K562 (cell line): ENCODE measurements at regions not wholly inside any gene's neighbourhood (a gene's known extent, or its start where the extent isn't known, plus 50 kb on each side); places are given as distances from the start of the nearest gene placed in this dataset.

ENCODE experiments used
- ATAC-seq: fragments of 200-7000 bp; cut with Tn5 transposase; 3 replicates; pipeline ENCODE4 v1.9.1; 2020; ENCODE audit warnings: moderate library complexity
- BruUV-seq: library from RNA; stranded (reverse); fragments of 400-500 nt; replicated peaks from 2 replicates; lab custom pipeline; 2021; lab: Mats Ljungman, UMichigan
- CTCF ChIA-PET: fragments of 300-600 bp; formaldehyde crosslinking; extraction: SDS; loops from one replicate; lab custom pipeline; 2021; ENCODE audit warnings: low intra/inter-chr PET ratio; lab: Yijun Ruan, JAX
- POLR2A ChIA-PET: fragments of 300-600, 350-650 bp; sonication (Branson Sonifier 250); formaldehyde crosslinking; extraction: SDS; loops from one replicate; lab custom pipeline; 2021; ENCODE audit warnings: antibody characterized with exemption, inconsistent platforms; lab: Yijun Ruan, JAX
- DNase-seq, 4 experiments: peaks; one replicate each; pipeline versions ENCODE4 v3.0.0 to v3.0.0-alpha.2; 2011 to 2018; ENCODE audit warnings: low spot score in 3 of 4, mixed read lengths in 3 of 4; ENCODE audit errors: extremely low read depth in 1 of 4
- FAIRE-seq: peaks from 2 replicates; lab custom pipeline; 2011; peaks lifted over from hg19 to GRCh38; lab: Jason Lieb, UNC
- H2AFZ ChIP-seq: 2 replicates; pipeline ENCODE4 v1.6.0; 2011; ENCODE audit warnings: low read depth, low read length, control low read depth, inconsistent platforms
- H3K27ac ChIP-seq: fragments of 200-600 bp; 3 replicates; pipeline ENCODE4 v1.8.0; 2011; ENCODE audit warnings: low read depth, mild to moderate bottlenecking, control low read depth, inconsistent platforms, low read length, moderate library complexity, mixed read lengths; ENCODE audit errors: extremely low read depth
- H3K27me3 ChIP-seq, 2 experiments: fragments of 300-600 bp in 1 of 2; 2 replicates in 1 of 2; 3 replicates in 1 of 2; pipeline versions ENCODE4 v1.6.0 to v1.8.0; 2011; ENCODE audit warnings: inconsistent platforms in 2 of 2, low read length in 2 of 2, mild to moderate bottlenecking in 1 of 2, mixed read lengths in 1 of 2, moderate library complexity in 1 of 2; ENCODE audit not compliant: control insufficient read depth in 2 of 2, insufficient read depth in 2 of 2
- H3K36me3 ChIP-seq: fragments of 300-600 bp; 3 replicates; pipeline ENCODE4 v1.8.0; 2011; ENCODE audit warnings: mild to moderate bottlenecking, low read length, inconsistent platforms; ENCODE audit not compliant: control insufficient read depth, insufficient read depth
- H3K4me1 ChIP-seq, 2 experiments: fragments of 200-600 bp in 1 of 2; replicated peaks in 1 of 2; 2 replicates in 1 of 2; 3 replicates in 1 of 2; pipeline versions ENCODE4 v1.5.1 to v1.8.0; 2011; ENCODE audit warnings: inconsistent platforms in 2 of 2, low read length in 2 of 2, mild to moderate bottlenecking in 1 of 2, mixed read lengths in 1 of 2, moderate library complexity in 1 of 2; ENCODE audit not compliant: control insufficient read depth in 2 of 2, insufficient read depth in 2 of 2
- H3K4me2 ChIP-seq: 2 replicates; pipeline ENCODE4 v1.6.1; 2011; ENCODE audit warnings: low read length, control low read depth, inconsistent platforms, mixed read lengths; ENCODE audit not compliant: insufficient read depth
- H3K4me3 ChIP-seq: fragments of 200-600 bp; sonication (generic), shearing (Covaris generic); 2 replicates; pipeline ENCODE4 v1.5.1; 2016; ENCODE audit warnings: control low read depth, inconsistent platforms
- H3K79me2 ChIP-seq: fragments of 200-600 bp; 3 replicates; pipeline ENCODE4 v1.8.0; 2011; ENCODE audit warnings: low read length, inconsistent platforms; ENCODE audit not compliant: control insufficient read depth, insufficient read depth
- H3K9ac ChIP-seq, 2 experiments: 2 replicates each; pipeline versions ENCODE4 v1.6.0 to v1.6.1; 2011; ENCODE audit warnings: low read depth in 2 of 2, low read length in 2 of 2, control low read depth in 1 of 2, inconsistent platforms in 1 of 2, mild to moderate bottlenecking in 1 of 2, mixed read lengths in 1 of 2; ENCODE audit not compliant: insufficient read depth in 1 of 2
- H3K9me1 ChIP-seq: one replicate; pipeline ENCODE4 v1.6.0; 2011; ENCODE audit warnings: inconsistent platforms, mild to moderate bottlenecking, low read length, moderate library complexity; ENCODE audit not compliant: control insufficient read depth, insufficient read depth
- H3K9me3 ChIP-seq: replicated peaks from 2 replicates; pipeline ENCODE4 v1.5.1; 2011; ENCODE audit warnings: low read depth, low read length, inconsistent platforms; ENCODE audit not compliant: control insufficient read depth, insufficient read depth
- H4K20me1 ChIP-seq: replicated peaks from 2 replicates; pipeline ENCODE4 v1.6.1; 2011; ENCODE audit warnings: low read length, inconsistent platforms, mixed read lengths; ENCODE audit not compliant: control insufficient read depth, insufficient read depth
- EWSR1 ChIP-seq: fragments of 450-650 bp; IDR thresholded peaks from 2 replicates; pipeline ENCODE4 v1.6.1; 2018; ENCODE audit warnings: borderline replicate concordance, mild to moderate bottlenecking, low read depth, moderate library complexity; ENCODE audit not compliant: partially characterized antibody
- MXD1 ChIP-seq: fragments of 250-450 bp; sonication (Bioruptor Pico); IDR thresholded peaks from 2 replicates; pipeline ENCODE4 v1.8.0; 2021; ENCODE audit warnings: borderline replicate concordance, mild to moderate bottlenecking, moderate library complexity; ENCODE audit not compliant: poor library complexity, severe bottlenecking
- SIX5 ChIP-seq, 2 experiments: IDR thresholded peaks; 2 replicates each; pipeline ENCODE4 v1.6.1; 2011; ENCODE audit warnings: low read length in 2 of 2, borderline replicate concordance in 1 of 2, low read depth in 1 of 2, mild to moderate bottlenecking in 1 of 2, moderate library complexity in 1 of 2; ENCODE audit not compliant: insufficient read depth in 1 of 2
- SMARCA5 ChIP-seq: fragments of 450-650 bp; IDR thresholded peaks from 2 replicates; pipeline ENCODE4 v1.6.1; 2016
- TAL1 ChIP-seq: fragments of 450-650 bp; IDR thresholded peaks from 2 replicates; pipeline ENCODE4 v1.6.1; 2016; ENCODE audit warnings: mild to moderate bottlenecking
- XRCC4 ChIP-seq: IDR thresholded peaks from one replicate; pipeline ENCODE4 v1.6.1; 2011; ENCODE audit not compliant: insufficient read depth, insufficient read length; ENCODE audit errors: extremely low read depth
- ZHX1 ChIP-seq: fragments of 150-350 bp; conservative IDR thresholded peaks from 2 replicates; pipeline ENCODE4 v1.6.1; 2014; ENCODE audit warnings: low read length
- WGBS: fragments of 100-300 bp; shearing (Covaris generic); methylation state at CpG from one replicate; pipeline ENCODE4 v1.1.6; 2016; ENCODE audit warnings: low coverage, mixed read lengths; ENCODE audit not compliant: insufficient coverage; ENCODE audit errors: missing lambda C conversion rate; 5-methylcytosine and 5-hydroxymethylcytosine counted together
- in situ Hi-C: fragments of 300-500 bp; cut with MboI; formaldehyde crosslinking; loops from 4 replicates; pipeline ENCODE4 v1.15.0; 2018; ENCODE audit warnings: inconsistent platforms, mixed read lengths
- intact Hi-C: fragments of 100-400 bp; cut with micrococcal nuclease; formaldehyde crosslinking; loops from 2 replicates; pipeline ENCODE4 v1.14.2; 2022
- TF ChIP-seq, protein P1 (sequence below): fragments of 250-450 bp; sonication (Bioruptor Pico); IDR thresholded peaks from 2 replicates; pipeline ENCODE4 v1.5.0; 2021; ENCODE audit warnings: mild to moderate bottlenecking, borderline replicate concordance
- TF ChIP-seq, protein P2 (sequence below): fragments of 250-450 bp; sonication (Bioruptor Pico); IDR thresholded peaks from 2 replicates; pipeline ENCODE4 v1.8.0; 2022; ENCODE audit warnings: inconsistent platforms, mild to moderate bottlenecking, moderate library complexity, borderline replicate concordance

- Histone ChIP-seq H2AFZ (no peak overlapping the region), H3K4me3 (no peak overlapping the region), H3K36me3 (no peaks in the 10 kb centered on the region), H3K9me3 (no peaks in the 10 kb centered on the region), H4K20me1 (no peaks in the 10 kb centered on the region), H3K9ac (no peak overlapping the region), H3K4me1 (peaks cover 0 to 33% of the 10 kb centered on the region in 2 experiments; a peak in 3 of 5 replicates), H3K4me2 (no peak overlapping the region), H3K27me3 (no peaks in the 10 kb centered on the region; a peak in 1 of 5 replicates), H3K9me1 (no peaks in the 10 kb centered on the region), H3K27ac (no peak overlapping the region), H3K79me2 (no peaks in the 10 kb centered on the region)
- intact Hi-C loops, result no loop called here
- in situ Hi-C loops, result no loop called here
- CTCF ChIA-PET, result interaction anchor here (0.6 kb wide), 1 partner anchor 397 kb away, joined by 5 read pairs; no protein-coding TSS in a partner anchor
- FAIRE-seq (no peak), DNase-seq (no peak), ATAC-seq (no peak)
- WGBS, result 0% methylated on average over 3 of the region's 3 CpGs
- no TSS peak for BruUV-seq
- POLR2A ChIA-PET, result interaction anchor here (1.1 kb wide), 1 partner anchor 17 kb away, joined by 5 read pairs; no protein-coding TSS in a partner anchor
- TF ChIP-seq XRCC4, result no peak
- no peak for TF ChIP-seq EWSR1
- TF ChIP-seq, protein P1, sequence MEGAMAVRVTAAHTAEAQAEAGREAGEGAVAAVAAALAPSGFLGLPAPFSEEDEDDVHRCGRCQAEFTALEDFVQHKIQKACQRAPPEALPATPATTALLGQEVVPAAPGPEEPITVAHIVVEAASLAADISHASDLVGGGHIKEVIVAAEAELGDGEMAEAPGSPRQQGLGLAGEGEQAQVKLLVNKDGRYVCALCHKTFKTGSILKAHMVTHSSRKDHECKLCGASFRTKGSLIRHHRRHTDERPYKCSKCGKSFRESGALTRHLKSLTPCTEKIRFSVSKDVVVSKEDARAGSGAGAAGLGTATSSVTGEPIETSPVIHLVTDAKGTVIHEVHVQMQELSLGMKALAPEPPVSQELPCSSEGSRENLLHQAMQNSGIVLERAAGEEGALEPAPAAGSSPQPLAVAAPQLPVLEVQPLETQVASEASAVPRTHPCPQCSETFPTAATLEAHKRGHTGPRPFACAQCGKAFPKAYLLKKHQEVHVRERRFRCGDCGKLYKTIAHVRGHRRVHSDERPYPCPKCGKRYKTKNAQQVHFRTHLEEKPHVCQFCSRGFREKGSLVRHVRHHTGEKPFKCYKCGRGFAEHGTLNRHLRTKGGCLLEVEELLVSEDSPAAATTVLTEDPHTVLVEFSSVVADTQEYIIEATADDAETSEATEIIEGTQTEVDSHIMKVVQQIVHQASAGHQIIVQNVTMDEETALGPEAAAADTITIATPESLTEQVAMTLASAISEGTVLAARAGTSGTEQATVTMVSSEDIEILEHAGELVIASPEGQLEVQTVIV (CRISPR knock-in tag), result no peak
- no peak for TF ChIP-seq SMARCA5
- no peak for TF ChIP-seq TAL1
- no peak for TF ChIP-seq MXD1 (CRISPR knock-in tag)
- TF ChIP-seq ZHX1, result no peak
- no peak for TF ChIP-seq SIX5 (IDR thresholded peaks at IDR 0.05; ENCODE audit: borderline replicate concordance in 1 of 2, insufficient read depth in 1 of 2, low read depth in 1 of 2, low read length in 2 of 2)
- TF ChIP-seq, protein P2, sequence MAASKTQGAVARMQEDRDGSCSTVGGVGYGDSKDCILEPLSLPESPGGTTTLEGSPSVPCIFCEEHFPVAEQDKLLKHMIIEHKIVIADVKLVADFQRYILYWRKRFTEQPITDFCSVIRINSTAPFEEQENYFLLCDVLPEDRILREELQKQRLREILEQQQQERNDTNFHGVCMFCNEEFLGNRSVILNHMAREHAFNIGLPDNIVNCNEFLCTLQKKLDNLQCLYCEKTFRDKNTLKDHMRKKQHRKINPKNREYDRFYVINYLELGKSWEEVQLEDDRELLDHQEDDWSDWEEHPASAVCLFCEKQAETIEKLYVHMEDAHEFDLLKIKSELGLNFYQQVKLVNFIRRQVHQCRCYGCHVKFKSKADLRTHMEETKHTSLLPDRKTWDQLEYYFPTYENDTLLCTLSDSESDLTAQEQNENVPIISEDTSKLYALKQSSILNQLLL (CRISPR knock-in tag), result no peak
Measured at GRCh38 chr12:68452078-68452715, 120.0 kb upstream of the MDM1 start.
